GM19455 (cell line): ENCODE measurements at regions not wholly inside any gene's neighbourhood (a gene's known extent, or its start where the extent isn't known, plus 50 kb on each side); places are given as distances from the start of the nearest gene placed in this dataset.
A peak's percentile ranks its signal among the peaks of the same experiment; 100 is the strongest.

Source experiments
- ATAC-seq: cut with Tn5 transposase; IDR thresholded peaks from one replicate; pipeline ENCODE4 v1.9.1; 2021; ENCODE audit not compliant: unreplicated experiment

- ATAC-seq = peak; percentile 97
These were observed 51.1 kb upstream of the EED start for GRCh38 chr11:86193297-86194095.

GRCh38 chr11:86192519-86193257, 51.9 kb upstream of the EED start:
- peak; percentile 5 for ATAC-seq

GRCh38 chr11:86191874-86192273, 52.7 kb upstream of the EED start:
- ATAC-seq = no peak

- ATAC-seq = no peak
These were observed 57.5 kb upstream of the EED start for GRCh38 chr11:86187027-86187426.

- ATAC-seq = no peak
These were observed 58.2 kb upstream of the EED start for GRCh38 chr11:86186386-86186785.

GRCh38 chr11:86185381-86185750, 59.2 kb upstream of the EED start:
- no peak for ATAC-seq

- ATAC-seq = no peak
These were observed 59.7 kb upstream of the EED start for GRCh38 chr11:86184728-86185380.

GRCh38 chr11:86183694-86184093, 60.9 kb upstream of the EED start:
- ATAC-seq = no peak

- ATAC-seq = peak; percentile 81
These were observed 61.5 kb upstream of the EED start for GRCh38 chr11:86182976-86183584.

- ATAC-seq = no peak
These were observed 63.2 kb upstream of the EED start for GRCh38 chr11:86181379-86181778.

- no peak for ATAC-seq
These were observed 63.7 kb upstream of the EED start for GRCh38 chr11:86180851-86181250.

- ATAC-seq = no peak
These were observed 64.1 kb upstream of the EED start for GRCh38 chr11:86180423-86180822.

GRCh38 chr11:86179646-86180064, 64.9 kb upstream of the EED start:
- no peak for ATAC-seq

GRCh38 chr11:86177302-86177701, 67.3 kb upstream of the EED start:
- no peak for ATAC-seq

GRCh38 chr11:86176165-86176884, 68.2 kb upstream of the EED start:
- no peak for ATAC-seq

- no peak for ATAC-seq
These were observed 68.9 kb upstream of the EED start for GRCh38 chr11:86175626-86176025.

- no peak for ATAC-seq
These were observed 69.4 kb upstream of the EED start for GRCh38 chr11:86175191-86175590.

GRCh38 chr11:86174101-86175046, 70.2 kb upstream of the EED start:
- ATAC-seq = no peak

- ATAC-seq = no peak
These were observed 71.7 kb upstream of the EED start for GRCh38 chr11:86172894-86173293.

GRCh38 chr11:86171627-86172026, 72.9 kb upstream of the EED start:
- no peak for ATAC-seq
